GM19395 (cell line): ENCODE measurements at regions not wholly inside any gene's neighbourhood (a gene's known extent, or its start where the extent isn't known, plus 50 kb on each side); places are given as distances from the start of the nearest gene placed in this dataset.

Experiments
- ATAC-seq: cut with Tn5 transposase; IDR thresholded peaks from one replicate; pipeline ENCODE4 v1.9.1; 2021; ENCODE audit warnings: mild to moderate bottlenecking, moderate library complexity; ENCODE audit not compliant: unreplicated experiment

DNA sequence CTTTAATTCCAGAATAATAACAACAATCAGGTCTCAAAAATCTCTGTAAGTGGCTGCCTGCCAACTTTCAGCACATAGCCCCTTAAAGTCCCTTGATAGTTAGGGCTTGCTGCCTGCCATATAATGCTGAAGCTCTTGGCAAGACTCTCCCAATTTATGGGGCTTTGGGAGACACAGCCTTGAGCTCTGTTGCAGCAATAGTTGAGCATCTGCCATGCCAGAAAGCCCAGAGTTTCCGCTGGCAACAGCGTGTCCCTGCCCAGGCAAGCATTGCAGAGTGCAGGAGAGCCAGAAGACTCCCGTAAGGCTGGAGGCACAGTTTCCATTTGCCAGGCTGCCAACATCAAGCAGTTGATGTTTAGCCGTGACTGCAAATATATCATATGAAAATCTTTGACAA is 678.5 kb upstream of the NUDT12 start:
- ATAC-seq: no peak

- ATAC-seq: no peak
Measured at GRCh38 chr5:104237586-104237985, 675.0 kb upstream of the NUDT12 start.

DNA sequence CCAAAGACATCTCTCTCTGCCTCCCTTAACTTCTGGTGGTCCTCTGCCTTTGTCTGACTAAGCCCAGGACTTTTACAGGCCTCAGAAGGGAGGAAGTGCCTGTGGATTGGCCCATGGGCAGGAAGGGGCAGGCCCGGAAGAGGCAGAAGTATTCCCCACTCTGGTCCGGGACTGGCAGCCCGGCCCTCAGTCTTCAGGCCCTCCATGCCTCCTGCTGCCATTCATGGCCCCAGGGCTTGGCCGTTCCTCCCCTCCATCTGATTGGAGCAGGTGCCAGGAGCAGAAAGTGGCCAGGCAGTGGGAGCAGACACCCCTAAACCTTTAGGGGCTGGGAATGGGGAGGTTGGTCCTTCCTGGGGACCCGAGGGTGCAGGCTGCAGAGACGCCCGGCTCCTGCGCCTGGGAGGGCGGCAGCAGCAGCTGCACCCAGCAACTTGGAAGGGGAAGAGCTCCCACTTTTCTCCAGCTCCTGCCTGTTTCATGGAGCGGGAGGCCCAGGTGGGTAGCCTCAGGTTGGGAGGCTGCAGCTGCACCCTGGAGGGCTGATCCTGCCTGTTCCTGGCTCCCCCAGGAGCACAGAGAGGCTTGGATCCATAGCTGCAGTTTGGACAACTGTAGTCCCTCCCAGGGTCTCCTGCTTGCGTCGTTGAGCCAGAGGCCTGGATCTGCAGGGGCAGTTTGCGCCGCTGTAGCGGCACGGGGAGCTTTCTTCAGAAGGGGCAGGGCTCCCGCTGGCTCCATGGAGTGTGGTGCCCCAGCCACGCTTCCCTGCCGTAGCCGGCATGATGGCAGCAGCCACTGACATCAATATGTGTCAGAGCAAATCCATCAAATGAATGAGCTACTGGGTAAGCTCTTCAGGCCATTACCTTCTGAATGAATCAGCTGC is 661.5 kb upstream of the NUDT12 start:
- no peak for ATAC-seq

GRCh38 chr5:104218200-104218599 is 655.6 kb upstream of the NUDT12 start:
- ATAC-seq: no peak

GRCh38 chr5:104213216-104213615 is 650.6 kb upstream of the NUDT12 start:
- ATAC-seq: no peak

- no peak for ATAC-seq
Measured at GRCh38 chr5:104199771-104200170, 637.2 kb upstream of the NUDT12 start.

- no peak for ATAC-seq
Measured at GRCh38 chr5:104198156-104198555, 635.6 kb upstream of the NUDT12 start.

DNA sequence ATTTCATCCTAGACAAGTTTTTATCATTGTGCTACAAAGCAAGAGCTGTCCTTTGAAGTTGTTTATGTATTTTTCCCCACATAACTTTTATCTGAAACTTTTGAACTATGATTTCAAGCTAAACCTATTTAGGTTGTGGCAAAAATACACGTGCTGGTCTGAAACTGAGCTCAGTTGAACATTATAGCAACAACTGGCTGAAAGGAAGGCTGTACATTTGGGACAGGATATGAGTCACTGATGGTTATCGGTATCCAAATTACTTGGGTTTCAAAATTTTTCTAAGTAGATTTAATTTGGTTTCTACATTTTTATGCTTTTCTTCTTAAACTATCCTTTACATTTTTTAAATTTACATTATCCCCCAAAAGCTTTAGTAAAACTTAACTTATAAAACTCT is 627.3 kb upstream of the NUDT12 start:
- ATAC-seq: no peak

- ATAC-seq: no peak
Measured at GRCh38 chr5:104189031-104189430, 626.4 kb upstream of the NUDT12 start.

DNA sequence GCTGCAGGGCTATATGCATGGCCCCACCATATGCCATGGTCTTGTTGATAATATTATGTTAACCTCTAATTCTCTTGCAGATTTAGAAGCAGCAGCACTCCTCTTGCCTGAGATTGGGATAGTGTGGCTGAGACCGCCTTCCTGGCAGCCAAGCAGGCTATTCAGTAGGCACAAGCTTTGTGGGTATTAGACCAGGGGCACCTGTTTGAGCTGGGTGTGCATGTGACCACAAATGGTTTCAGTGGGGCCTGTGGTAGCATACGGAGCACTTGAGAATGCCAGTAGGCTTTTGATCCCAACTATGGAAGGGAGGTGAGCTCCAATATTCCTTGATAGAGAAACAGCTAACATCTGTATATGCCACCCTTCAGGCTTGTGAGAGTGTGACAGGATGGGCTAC is 625.1 kb upstream of the NUDT12 start:
- ATAC-seq: no peak

GRCh38 chr5:104186510-104186909 is 623.9 kb upstream of the NUDT12 start:
- ATAC-seq: no peak

- ATAC-seq: no peak
Measured at GRCh38 chr5:104186100-104186499, 623.5 kb upstream of the NUDT12 start.

GRCh38 chr5:104184264-104184663 is 621.7 kb upstream of the NUDT12 start:
- no peak for ATAC-seq

GRCh38 chr5:104178829-104179456 is 616.4 kb upstream of the NUDT12 start:
- ATAC-seq: peak; percentile 66

DNA sequence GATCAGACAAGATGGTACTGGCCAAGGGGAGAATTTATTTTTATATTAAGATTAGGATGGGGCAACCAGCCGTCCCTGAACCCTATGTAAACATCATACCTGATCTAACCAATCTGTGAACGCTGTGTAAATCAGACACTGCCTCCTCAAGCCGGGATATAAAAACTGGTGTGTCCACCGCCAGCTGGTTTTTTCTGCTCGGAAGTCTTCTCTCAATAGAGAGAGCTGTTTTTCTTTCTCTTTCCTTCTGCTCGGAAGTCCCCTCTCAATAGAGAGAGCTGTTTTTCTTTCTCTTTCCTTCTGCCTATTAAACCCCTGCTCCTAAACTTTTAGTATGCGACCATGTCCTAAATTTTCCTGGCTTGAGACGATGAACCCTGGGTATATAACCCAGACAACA is 615.5 kb upstream of the NUDT12 start:
- ATAC-seq: no peak

GRCh38 chr5:104177651-104178050 is 615.1 kb upstream of the NUDT12 start:
- no peak for ATAC-seq

DNA sequence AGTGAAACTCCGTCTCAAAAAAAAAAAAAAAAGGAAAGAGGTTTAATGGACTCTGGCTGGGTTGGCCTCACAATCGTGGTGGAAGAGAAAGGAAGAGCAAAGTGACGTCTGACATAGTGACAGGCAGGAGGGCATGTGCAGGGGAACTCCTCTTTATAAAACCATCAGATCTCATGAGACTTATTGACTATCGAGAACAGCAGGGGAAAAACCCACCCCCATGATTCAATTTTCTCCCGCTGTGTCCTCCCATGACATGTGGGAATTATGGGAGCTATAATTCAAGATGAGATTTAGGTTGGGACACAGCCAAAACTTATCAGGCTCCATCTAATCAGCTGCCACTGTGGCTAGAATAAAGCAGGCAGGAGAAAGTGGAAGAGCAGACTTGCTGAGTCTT is 610.4 kb upstream of the NUDT12 start:
- no peak for ATAC-seq

DNA sequence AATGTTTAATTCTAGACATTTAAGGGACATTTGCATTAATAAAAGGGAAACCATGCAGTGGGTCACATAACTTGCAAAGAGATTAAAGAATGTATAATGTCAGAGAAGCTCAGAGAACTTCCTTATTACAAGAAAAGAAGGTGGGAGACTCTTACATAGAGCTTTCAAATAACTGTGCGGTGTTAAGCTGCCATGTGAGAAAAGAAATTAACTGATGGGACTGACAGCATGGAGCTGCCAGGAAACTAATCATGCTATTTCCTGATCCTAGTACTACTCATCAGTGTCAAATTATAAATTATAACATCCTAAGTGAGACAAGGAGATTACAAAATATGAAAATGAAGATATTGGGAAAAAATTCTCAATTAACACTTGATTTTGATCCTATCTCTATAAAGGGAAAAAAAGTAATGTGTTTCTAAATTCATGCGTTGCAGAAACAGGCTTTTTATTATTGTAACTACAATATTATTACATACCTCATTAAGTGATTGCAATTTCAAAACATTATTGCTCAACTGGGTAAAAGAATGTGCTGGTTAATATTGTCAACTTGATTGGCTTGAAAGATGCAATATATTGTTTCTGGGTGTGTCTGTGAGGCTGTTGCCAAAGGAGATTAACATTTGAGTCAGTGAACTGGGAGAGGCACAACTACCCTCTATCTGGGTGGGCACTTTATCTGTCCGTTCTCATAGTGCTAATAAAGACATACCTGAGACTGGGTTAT is 609.5 kb upstream of the NUDT12 start:
- no peak for ATAC-seq

GRCh38 chr5:104170926-104171325 is 608.3 kb upstream of the NUDT12 start:
- no peak for ATAC-seq

DNA sequence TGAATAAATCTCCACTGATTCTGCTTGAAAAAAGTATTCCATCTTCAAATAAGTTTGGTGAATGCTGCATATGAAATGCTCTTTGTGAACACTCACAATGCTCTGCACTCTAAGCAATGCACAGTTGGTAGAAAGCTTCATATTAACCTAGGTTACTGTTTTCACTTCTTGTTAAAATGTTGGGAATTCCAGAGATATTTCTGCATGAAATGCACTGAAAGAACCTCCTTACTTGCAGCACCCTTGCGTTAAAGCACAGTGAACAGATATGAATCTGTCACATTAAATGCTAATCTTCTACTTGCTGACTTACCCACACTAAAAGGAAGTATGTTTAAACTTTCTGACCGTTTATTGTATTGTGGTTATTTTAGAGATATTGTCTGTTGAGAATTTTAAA is 584.1 kb upstream of the NUDT12 start:
- ATAC-seq: no peak

GRCh38 chr5:104139840-104140239 is 577.3 kb upstream of the NUDT12 start:
- ATAC-seq: no peak

GRCh38 chr5:104130320-104130719 is 567.7 kb upstream of the NUDT12 start:
- no peak for ATAC-seq
